H9 (cell line): ENCODE measurements at regions not wholly inside any gene's neighbourhood (a gene's known extent, or its start where the extent isn't known, plus 50 kb on each side); places are given as distances from the start of the nearest gene placed in this dataset.

Source experiments
- DNase-seq: peaks from one replicate; pipeline ENCODE4 v3.0.0-alpha.2; 2017
- H2AFZ ChIP-seq: one replicate; pipeline ENCODE4 v1.6.1; 2013; ENCODE audit warnings: mild to moderate bottlenecking, low read length, control low read depth, moderate library complexity
- H2AK5ac ChIP-seq: 2 replicates; pipeline ENCODE4 v1.6.1; 2013; ENCODE audit warnings: low read length, control low read depth, mixed read lengths; ENCODE audit not compliant: insufficient read length
- H2BK120ac ChIP-seq: one replicate; pipeline ENCODE4 v1.6.1; 2013; ENCODE audit warnings: low read depth, mild to moderate bottlenecking, low read length, control low read depth, inconsistent platforms; ENCODE audit not compliant: poor library complexity, severe bottlenecking
- H2BK12ac ChIP-seq: 2 replicates; pipeline ENCODE4 v1.6.1; 2013; ENCODE audit warnings: low read length, control low read depth, mixed read lengths, low read depth; ENCODE audit not compliant: insufficient read length
- H2BK15ac ChIP-seq: 2 replicates; pipeline ENCODE4 v1.6.1; 2013; ENCODE audit warnings: low read depth, low read length, control low read depth
- H2BK20ac ChIP-seq: one replicate; pipeline ENCODE4 v1.6.1; 2013; ENCODE audit warnings: low read depth, mild to moderate bottlenecking, low read length, control low read depth, inconsistent platforms; ENCODE audit not compliant: poor library complexity, severe bottlenecking
- H2BK5ac ChIP-seq: 2 replicates; pipeline ENCODE4 v1.6.1; 2013; ENCODE audit warnings: low read length, control low read depth, mixed read lengths; ENCODE audit not compliant: insufficient read length
- H3K14ac ChIP-seq: 2 replicates; pipeline ENCODE4 v1.6.1; 2013; ENCODE audit warnings: low read length, control low read depth; ENCODE audit not compliant: insufficient read depth
- H3K18ac ChIP-seq: 2 replicates; pipeline ENCODE4 v1.6.1; 2013; ENCODE audit warnings: low read depth, mild to moderate bottlenecking, mixed read lengths, low read length, control low read depth; ENCODE audit not compliant: insufficient read length
- H3K23ac ChIP-seq: 2 replicates; pipeline ENCODE4 v1.6.1; 2013; ENCODE audit warnings: low read length, control low read depth, mixed read lengths, low read depth; ENCODE audit not compliant: insufficient read length
- H3K23me2 ChIP-seq: 2 replicates; pipeline ENCODE4 v1.6.1; 2013; ENCODE audit warnings: low read depth, mild to moderate bottlenecking, mixed read lengths, low read length, control low read depth; ENCODE audit not compliant: insufficient read length, poor library complexity, severe bottlenecking
- H3K27ac ChIP-seq: 2 replicates; pipeline ENCODE4 v1.5.1; 2013; ENCODE audit warnings: low read length, control low read depth, mixed read lengths, low read depth; ENCODE audit not compliant: insufficient read length
- H3K27me3 ChIP-seq: 2 replicates; pipeline ENCODE4 v1.6.1; 2013; ENCODE audit warnings: low read length, control low read depth, inconsistent platforms; ENCODE audit not compliant: insufficient read depth
- H3K4ac ChIP-seq: 2 replicates; pipeline ENCODE4 v1.6.1; 2013; ENCODE audit warnings: low read depth, mild to moderate bottlenecking, control low read depth, inconsistent platforms, low read length, moderate library complexity
- H3K4me1 ChIP-seq: 2 replicates; pipeline ENCODE4 v1.6.1; 2013; ENCODE audit warnings: low read length, control low read depth, inconsistent platforms; ENCODE audit not compliant: insufficient read depth
- H3K4me2 ChIP-seq: 2 replicates; pipeline ENCODE4 v1.6.1; 2013; ENCODE audit warnings: low read length, control low read depth, mixed read lengths; ENCODE audit not compliant: insufficient read length, insufficient read depth
- H3K56ac ChIP-seq: 2 replicates; pipeline ENCODE4 v1.6.1; 2013; ENCODE audit warnings: low read depth, mild to moderate bottlenecking, mixed read lengths, low read length, control low read depth; ENCODE audit not compliant: insufficient read length
- H3K79me1 ChIP-seq: 2 replicates; pipeline ENCODE4 v1.6.1; 2013; ENCODE audit warnings: low read depth, mild to moderate bottlenecking, moderate library complexity, low read length, control low read depth, inconsistent platforms; ENCODE audit not compliant: insufficient read depth, poor library complexity, severe bottlenecking
- H3K79me2 ChIP-seq: 2 replicates; pipeline ENCODE4 v1.6.1; 2013; ENCODE audit warnings: low read length, control low read depth, inconsistent platforms; ENCODE audit not compliant: insufficient read depth
- H3K9ac ChIP-seq: 2 replicates; pipeline ENCODE4 v1.6.1; 2013; ENCODE audit warnings: low read length, control low read depth, mixed read lengths; ENCODE audit not compliant: insufficient read length; ENCODE audit errors: extremely low read depth
- H3K9me3 ChIP-seq: one replicate; pipeline ENCODE4 v1.6.1; 2013; ENCODE audit warnings: low read depth, low read length, inconsistent platforms; ENCODE audit not compliant: control insufficient read depth
- H3T11ph ChIP-seq: one replicate; pipeline ENCODE4 v1.6.1; 2013; ENCODE audit warnings: mild to moderate bottlenecking, low read length, control low read depth, inconsistent platforms
- H4K20me1 ChIP-seq: one replicate; pipeline ENCODE4 v1.6.1; 2013; ENCODE audit not compliant: control insufficient read depth, insufficient read length, insufficient read depth
- H4K5ac ChIP-seq: 2 replicates; pipeline ENCODE4 v1.6.1; 2013; ENCODE audit warnings: low read depth, mild to moderate bottlenecking, mixed read lengths, low read length, control low read depth; ENCODE audit not compliant: insufficient read length
- H4K8ac ChIP-seq: replicated peaks from 2 replicates; pipeline ENCODE4 v1.6.1; 2013; ENCODE audit warnings: low read length, control low read depth, mixed read lengths, low read depth; ENCODE audit not compliant: insufficient read length
- H4K91ac ChIP-seq: 2 replicates; pipeline ENCODE4 v1.6.1; 2013; ENCODE audit warnings: low read depth, mild to moderate bottlenecking, moderate library complexity, mixed read lengths, low read length, control low read depth; ENCODE audit not compliant: insufficient read length
- H3K27ac Mint-ChIP-seq, 3 experiments: 2 replicates in 2 of 3; 3 replicates in 1 of 3; pipeline ENCODE4 v1.8.0; 2020 to 2021; ENCODE audit warnings: mixed read lengths in 3 of 3, mild to moderate bottlenecking in 1 of 3, moderate library complexity in 1 of 3
- H3K27me3 Mint-ChIP-seq: 2 replicates; pipeline ENCODE4 v1.8.0; 2021; ENCODE audit warnings: low read depth, mild to moderate bottlenecking, moderate library complexity, mixed read lengths
- H3K36me3 Mint-ChIP-seq, 3 experiments: 2 replicates in 2 of 3; 3 replicates in 1 of 3; pipeline ENCODE4 v1.8.0; 2020 to 2021; ENCODE audit warnings: low read depth in 3 of 3, mixed read lengths in 3 of 3; ENCODE audit not compliant: insufficient read depth in 1 of 3
- H3K4me1 Mint-ChIP-seq, 2 experiments: 2 replicates each; pipeline ENCODE4 v1.8.0; 2020; ENCODE audit warnings: mixed read lengths in 2 of 2
- H3K4me3 Mint-ChIP-seq, 2 experiments: 2 replicates in 1 of 2; 3 replicates in 1 of 2; pipeline ENCODE4 v1.8.0; 2020 to 2021; ENCODE audit warnings: mild to moderate bottlenecking in 2 of 2, mixed read lengths in 2 of 2, moderate library complexity in 1 of 2
- H3K9me3 Mint-ChIP-seq, 2 experiments: 2 replicates in 1 of 2; 3 replicates in 1 of 2; pipeline ENCODE4 v1.8.0; 2020; ENCODE audit warnings: mild to moderate bottlenecking in 2 of 2, mixed read lengths in 2 of 2, moderate library complexity in 1 of 2
- WGBS: extraction: QIAGEN DNeasy Blood & Tissue Kit; methylation state at CpG from one replicate; pipeline ENCODE4 v1.1.7; 2013; ENCODE audit warnings: missing lambda C conversion rate, low lambda C conversion rate, mixed read lengths; ENCODE audit not compliant: insufficient read length; ENCODE audit errors: extremely low coverage; 5-methylcytosine and 5-hydroxymethylcytosine counted together
- TF ChIP-seq, protein P1 (sequence below): fragments of 200-600 bp; sonication (generic); conservative IDR thresholded peaks from 3 replicates; pipeline ENCODE4 v1.8.0; 2021; ENCODE audit warnings: antibody characterized with exemption, mild to moderate bottlenecking

- Histone ChIP-seq H4K8ac (no peak overlapping the region), H4K91ac (no peak overlapping the region), H3K79me1 (no peaks in the 10 kb centered on the region), H3K9ac (no peak overlapping the region), H3K27me3 (no peaks in the 10 kb centered on the region), H2AFZ (no peak overlapping the region), H2BK20ac (no peak overlapping the region), H3K27ac (no peak overlapping the region), H2AK5ac (no peak overlapping the region), H2BK15ac (no peak overlapping the region), H3K4me2 (no peak overlapping the region), H3K4ac (no peak overlapping the region), H3K23ac (no peak overlapping the region), H3K23me2 (no peaks in the 10 kb centered on the region), H3K18ac (no peak overlapping the region), H3K56ac (no peak overlapping the region), H4K20me1 (no peaks in the 10 kb centered on the region), H2BK12ac (no peak overlapping the region), H3T11ph (no peak overlapping the region), H2BK5ac (no peak overlapping the region), H2BK120ac (no peak overlapping the region), H3K4me1 (no peaks in the 10 kb centered on the region), H3K79me2 (no peaks in the 10 kb centered on the region), H4K5ac (no peak overlapping the region), H3K14ac (no peak overlapping the region), H3K9me3 (no peaks in the 10 kb centered on the region)
- Mint-ChIP-seq H3K4me1 (peaks cover 5% of the 10 kb centered on the region in 2 experiments; a peak in 1 of 4 replicates), H3K27me3 (no peaks in the 10 kb centered on the region; the same call in 1 of the 2 replicates), H3K9me3 (no peaks in the 10 kb centered on the region; a peak in 1 of 5 replicates), H3K4me3 (no peak overlapping the region), H3K36me3 (no peaks in the 10 kb centered on the region; a peak in 1 of 7 replicates), H3K27ac (peak overlapping the region in 1 of 3 experiments; percentile 11; a peak in 1 of 7 replicates)
- TF ChIP-seq, protein P1, sequence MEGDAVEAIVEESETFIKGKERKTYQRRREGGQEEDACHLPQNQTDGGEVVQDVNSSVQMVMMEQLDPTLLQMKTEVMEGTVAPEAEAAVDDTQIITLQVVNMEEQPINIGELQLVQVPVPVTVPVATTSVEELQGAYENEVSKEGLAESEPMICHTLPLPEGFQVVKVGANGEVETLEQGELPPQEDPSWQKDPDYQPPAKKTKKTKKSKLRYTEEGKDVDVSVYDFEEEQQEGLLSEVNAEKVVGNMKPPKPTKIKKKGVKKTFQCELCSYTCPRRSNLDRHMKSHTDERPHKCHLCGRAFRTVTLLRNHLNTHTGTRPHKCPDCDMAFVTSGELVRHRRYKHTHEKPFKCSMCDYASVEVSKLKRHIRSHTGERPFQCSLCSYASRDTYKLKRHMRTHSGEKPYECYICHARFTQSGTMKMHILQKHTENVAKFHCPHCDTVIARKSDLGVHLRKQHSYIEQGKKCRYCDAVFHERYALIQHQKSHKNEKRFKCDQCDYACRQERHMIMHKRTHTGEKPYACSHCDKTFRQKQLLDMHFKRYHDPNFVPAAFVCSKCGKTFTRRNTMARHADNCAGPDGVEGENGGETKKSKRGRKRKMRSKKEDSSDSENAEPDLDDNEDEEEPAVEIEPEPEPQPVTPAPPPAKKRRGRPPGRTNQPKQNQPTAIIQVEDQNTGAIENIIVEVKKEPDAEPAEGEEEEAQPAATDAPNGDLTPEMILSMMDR = no peak
- WGBS = no CpG with 5 or more reads among the region's 3 CpGs
- no peak for DNase-seq
Observed at GRCh38 chr7:46636022-46636421, 715.0 kb upstream of the IGFBP3 start.
